Forelimb muscle (tissue), 1 donor: ENCODE measurements at regions not wholly inside any gene's neighbourhood (a gene's known extent, or its start where the extent isn't known, plus 50 kb on each side); places are given as distances from the start of the nearest gene placed in this dataset.
"Not testable (repeated sequence)": the region's sequence is repeated elsewhere in the genome, so short reads cannot be mapped to it uniquely, and the experiment has no call there.

Experiments
- DNase-seq: peaks from one replicate; pipeline ENCODE4 v3.0.0-alpha.2; 2013; ENCODE audit warnings: low read depth

GRCh38 chr3:76525726-76526125 lies 514.2 kb upstream of the ROBO2 start:
- DNase-seq = no peak

DNA sequence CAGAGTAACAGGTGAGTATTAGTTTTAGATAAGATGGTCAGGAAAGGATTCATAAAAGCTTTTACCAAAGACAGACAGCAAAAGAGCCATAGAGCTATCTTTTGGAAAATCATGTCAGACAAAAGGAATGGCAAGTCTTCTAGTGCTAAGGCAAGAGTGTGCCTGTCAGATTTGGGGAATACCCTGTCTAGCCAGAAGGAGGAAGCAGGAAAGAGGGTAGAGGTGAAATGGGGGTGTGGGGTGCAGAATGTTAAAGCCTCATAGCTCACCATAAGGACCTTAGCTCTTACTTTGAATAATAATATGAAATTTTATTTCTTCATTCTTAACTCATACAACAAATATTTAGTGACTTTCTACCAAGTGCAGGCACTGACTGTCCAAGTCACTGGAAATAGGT lies 512.1 kb upstream of the ROBO2 start:
- no peak for DNase-seq

DNA sequence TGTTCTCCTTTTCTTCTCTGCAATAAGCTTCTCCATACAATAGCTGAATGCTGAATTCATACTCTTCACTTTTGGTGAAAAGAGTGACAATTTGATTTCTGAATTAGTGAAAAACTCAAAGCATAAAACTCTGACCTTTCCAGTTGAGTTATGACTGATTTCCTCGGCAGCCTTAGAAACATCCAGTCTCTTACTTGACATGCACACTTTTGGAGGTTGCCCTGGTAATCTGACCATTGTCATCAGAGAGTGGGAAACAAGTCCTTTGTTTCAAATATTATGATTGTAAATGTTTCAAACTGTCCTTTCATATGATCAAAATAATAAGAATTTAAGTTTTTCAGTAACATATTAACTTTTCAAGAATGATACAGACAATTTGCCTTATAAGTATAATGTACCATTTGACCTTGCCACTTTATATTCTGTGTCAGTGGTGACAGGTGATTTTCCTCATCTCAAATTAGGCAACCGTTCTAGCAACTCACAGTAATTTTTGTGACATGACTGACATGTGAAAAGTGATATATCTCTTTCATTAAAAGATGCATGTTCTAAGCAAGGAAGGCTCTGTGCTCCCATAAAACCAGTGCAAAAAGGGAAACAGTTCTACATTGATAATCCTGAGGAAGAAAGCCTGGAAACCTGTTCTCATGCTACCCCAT lies 507.6 kb upstream of the ROBO2 start:
- DNase-seq = no peak

DNA sequence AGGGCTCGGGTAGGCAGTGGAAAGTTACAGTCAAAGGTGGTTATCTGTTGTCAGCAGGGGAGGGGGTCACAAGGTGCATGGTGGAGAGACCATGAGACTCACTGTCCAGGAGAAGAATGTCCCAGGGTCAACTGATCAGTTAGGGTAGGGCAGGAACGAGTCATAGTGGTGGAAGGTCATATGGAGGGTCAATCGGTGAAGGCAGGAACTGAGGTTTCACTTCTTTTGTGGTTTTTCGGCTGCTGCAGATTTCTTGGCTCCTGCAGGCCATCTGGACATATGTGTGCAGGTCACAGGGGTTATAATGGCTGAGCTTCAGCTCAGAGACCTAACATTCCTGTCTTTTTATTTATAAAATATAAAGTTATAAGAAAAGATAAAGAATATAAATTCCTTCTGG lies 506.2 kb upstream of the ROBO2 start:
- DNase-seq = not testable (repeated sequence)

DNA sequence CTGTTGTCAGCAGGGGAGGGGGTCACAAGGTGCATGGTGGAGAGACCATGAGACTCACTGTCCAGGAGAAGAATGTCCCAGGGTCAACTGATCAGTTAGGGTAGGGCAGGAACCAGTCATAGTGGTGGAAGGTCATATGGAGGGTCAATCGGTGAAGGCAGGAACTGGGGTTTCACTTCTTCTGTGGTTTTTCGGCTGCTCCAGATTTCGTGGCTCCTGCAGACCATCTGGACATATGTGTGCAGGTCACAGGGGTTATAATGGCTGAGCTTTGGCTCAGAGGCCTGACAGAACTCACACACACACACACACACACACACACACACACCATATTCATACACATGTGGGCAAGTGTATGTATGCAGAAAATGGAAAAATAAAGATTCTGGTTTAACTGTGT lies 502.0 kb upstream of the ROBO2 start:
- DNase-seq = not testable (repeated sequence)

GRCh38 chr3:76547674-76548073 lies 492.2 kb upstream of the ROBO2 start:
- no peak for DNase-seq

DNA sequence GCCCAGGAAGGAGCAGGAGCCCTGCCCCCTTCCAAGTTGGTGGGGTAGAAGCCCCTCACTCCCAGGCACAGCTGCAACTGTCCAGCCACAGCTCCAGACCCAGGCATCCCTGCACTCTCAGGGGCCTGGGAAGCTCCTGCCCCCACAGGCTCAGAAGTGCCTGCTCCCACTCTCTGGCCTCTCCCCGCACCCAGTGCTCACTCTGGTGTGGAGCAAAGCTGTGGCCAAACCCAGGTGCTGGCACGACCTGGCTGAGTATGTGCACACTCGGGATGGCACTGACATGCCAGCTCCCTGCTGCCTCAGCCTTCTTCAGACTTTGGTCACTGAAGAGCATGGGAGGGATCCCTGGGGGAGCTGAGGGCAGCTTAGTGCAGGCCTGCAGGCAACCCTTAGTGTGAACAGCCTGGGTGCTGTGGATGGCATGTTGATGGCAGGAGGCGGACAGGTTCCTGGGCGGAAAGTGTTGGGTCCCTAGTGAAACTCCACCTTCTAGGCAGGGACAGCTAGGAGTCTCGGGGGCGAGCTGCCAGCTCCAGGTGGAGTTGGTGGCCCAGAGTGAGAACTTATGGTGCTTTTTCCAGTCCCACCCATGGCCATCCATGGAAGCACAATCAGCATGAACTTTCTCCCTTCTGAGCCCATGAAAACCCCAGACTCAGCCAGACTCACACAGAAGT lies 489.2 kb upstream of the ROBO2 start:
- DNase-seq = no peak

DNA sequence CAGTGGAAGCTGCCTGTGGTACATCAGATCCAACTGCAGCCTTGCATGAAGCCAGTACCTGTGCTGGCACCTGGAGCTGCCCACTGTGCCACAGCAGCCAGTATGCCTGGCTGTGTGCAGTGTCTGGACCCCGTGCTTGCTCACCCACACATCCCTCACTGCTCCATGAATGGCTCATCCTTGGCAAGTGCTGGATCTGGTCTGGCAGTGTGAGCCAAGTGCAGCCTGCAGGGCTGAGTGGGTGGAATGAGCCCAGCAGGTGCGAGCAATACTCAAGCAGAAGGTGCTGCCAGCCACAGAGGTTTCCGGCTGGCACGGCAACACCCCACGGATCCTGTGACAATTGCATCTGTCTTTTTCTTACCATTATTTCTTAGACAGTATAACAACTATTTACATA lies 488.2 kb upstream of the ROBO2 start:
- DNase-seq = no peak

- DNase-seq = no peak
These were observed 487.2 kb upstream of the ROBO2 start for GRCh38 chr3:76552653-76553052.

GRCh38 chr3:76554707-76555106 lies 485.2 kb upstream of the ROBO2 start:
- peak; percentile 26 for DNase-seq

- DNase-seq = no peak
These were observed 478.2 kb upstream of the ROBO2 start for GRCh38 chr3:76561494-76562236.

GRCh38 chr3:76565496-76566210 lies 474.2 kb upstream of the ROBO2 start:
- DNase-seq = no peak

DNA sequence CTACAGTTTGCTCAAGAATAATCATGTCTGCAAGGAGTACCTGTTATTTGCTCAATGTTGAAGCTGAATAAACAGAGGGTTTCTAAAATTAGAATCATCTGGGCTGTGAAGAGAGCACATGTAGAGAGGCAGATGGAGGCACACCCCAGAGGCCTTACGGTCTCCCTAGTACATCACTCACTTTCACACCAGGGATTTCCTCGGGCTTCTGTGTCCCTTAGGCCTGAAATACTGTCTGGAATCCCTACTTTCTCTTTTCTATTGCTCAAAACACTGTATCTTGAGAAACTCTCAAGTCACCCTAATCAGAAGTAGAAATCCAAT lies 473.7 kb upstream of the ROBO2 start:
- no peak for DNase-seq

GRCh38 chr3:76566904-76567303 lies 473.0 kb upstream of the ROBO2 start:
- no peak for DNase-seq

DNA sequence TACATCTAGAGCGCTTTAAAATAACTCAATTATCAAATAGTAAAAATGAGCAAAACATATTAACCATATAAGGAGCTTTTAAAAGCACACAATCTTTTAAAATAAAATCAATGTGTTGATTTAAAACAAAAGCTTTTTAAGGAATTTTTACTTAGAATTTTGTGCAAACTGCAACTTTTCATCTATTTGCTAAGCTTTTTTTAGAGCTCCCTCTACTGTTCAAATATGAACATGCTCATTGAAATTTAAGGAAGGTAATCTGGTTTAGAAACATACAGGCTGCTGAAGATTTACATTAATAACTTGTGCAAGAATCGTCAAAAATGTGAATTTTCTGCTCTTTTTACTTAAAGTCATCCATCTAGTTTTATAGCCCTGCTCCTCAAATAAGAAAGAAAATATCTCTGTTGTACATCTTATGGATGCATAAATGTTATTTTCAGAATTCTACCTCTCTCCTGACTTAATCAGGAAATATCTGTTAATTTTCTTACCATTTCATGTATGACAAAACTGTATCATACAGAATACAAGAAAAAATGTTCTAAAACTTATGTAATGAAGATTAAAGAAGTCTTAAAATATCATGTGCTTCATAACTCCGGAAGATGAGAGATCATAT lies 469.4 kb upstream of the ROBO2 start:
- DNase-seq = no peak

DNA sequence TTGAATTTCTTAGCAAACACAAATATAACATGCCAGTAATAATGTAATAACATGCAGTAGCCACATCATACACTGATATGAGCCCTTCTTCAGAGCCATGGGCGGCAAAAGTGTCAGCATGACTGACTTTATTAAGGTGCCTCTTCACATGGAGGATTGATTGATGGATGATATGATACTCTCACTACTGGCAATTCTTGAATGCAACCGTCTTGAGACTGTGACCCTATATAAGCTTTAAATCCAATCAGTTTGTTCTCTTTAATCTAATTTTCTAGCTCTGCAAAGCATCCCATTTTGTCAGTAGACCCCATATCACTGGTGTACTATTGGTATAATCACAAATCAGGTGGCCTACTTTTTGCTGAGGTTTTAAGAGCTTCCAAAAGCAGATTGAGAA lies 463.7 kb upstream of the ROBO2 start:
- no peak for DNase-seq

DNA sequence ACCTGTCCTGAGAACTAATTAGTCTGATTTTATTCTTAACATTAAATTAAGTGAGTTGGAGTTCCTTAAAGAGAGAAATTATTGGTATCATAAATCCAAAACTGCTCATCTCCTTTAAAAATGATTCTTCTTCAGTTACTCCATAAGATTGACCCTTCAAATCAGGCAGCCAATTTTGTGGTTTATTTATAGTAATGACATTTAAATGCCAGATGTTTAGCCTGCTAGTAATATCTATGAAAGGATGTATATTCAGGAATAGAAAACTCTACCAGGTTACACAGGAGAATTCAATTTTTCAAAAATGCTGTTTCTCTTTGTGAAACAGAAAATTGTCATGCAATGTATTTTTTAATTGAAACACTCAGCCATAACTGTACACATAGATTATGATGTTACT lies 457.8 kb upstream of the ROBO2 start:
- DNase-seq = no peak

- no peak for DNase-seq
These were observed 457.1 kb upstream of the ROBO2 start for GRCh38 chr3:76582632-76583378.

DNA sequence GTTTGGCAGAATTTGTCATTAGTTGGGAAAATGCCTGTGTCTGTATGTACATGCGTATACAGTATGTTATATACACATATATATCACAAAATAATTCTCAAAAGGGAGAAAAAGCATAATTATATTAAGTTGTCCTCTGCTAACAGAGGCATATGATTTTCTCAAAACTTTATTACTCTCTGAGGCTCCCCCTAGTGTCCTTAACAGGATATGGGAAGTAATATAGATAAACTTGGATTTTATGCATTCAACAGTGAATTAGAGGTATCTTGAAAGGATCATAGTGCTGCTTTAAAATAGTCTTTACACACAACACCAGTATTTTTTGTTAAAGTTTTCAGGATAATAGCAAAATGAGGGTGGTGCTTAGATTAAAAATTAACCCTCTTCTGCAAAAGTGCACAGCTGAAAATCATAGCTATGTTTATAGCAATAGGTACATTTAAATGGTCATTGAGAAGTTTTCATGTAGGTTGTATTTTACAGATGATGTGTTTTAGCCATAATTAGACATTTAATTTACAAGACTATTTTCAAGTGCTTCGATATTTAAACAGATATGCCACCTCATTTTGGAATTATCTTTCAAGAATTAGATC lies 454.0 kb upstream of the ROBO2 start:
- DNase-seq = no peak

DNA sequence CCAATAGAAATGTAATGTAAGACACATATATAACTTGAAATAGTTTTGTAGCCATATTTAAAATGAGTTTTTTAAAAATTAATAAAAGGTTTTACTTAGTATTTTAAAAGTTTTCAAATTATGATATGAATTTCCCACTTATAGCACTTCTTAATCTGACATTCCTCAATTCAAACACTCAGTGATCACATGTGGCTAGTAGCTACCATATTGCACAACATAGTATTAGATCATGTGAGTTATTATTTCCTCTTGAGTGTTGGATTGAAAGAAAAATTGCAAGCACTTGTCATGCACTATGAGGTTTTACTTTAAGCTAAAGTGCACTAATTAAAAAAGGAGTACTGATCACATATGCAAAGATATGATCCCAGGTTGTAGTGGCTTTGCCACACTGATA lies 453.4 kb upstream of the ROBO2 start:
- DNase-seq = no peak

DNA sequence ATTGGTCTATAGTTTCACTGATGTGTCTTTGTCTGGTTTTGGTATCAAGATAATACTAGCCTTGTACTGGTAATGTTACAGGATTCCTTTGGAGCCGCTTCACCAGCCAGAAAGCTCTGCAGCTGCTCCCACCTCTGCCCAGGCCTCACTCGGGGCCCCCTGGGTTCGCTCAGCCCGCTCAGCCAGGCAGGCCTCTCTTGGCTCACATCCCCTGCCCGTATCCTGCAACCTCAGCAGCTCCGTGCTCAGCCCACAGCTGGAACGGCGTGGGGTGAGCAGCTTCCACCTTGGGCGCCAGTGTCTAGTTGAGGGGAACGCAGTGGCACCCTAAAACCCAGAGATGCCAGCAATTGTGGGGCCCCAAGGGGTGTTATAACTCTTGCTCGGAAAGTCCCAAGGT lies 429.7 kb upstream of the ROBO2 start:
- DNase-seq = no peak
